T-helper 2 cell treated with Interferon-gamma antibody and Interleukin-4, amounts not matched to agents 5 μg/mL and 100 μg/mL, for 36 hours (primary cell): ENCODE measurements at regions not wholly inside any gene's neighbourhood (a gene's known extent, or its start where the extent isn't known, plus 50 kb on each side); places are given as distances from the start of the nearest gene placed in this dataset.
"Not testable (repeated sequence)": the region's sequence is repeated elsewhere in the genome, so short reads cannot be mapped to it uniquely, and the experiment has no call there.

Source experiments
- DNase-seq: peaks from one replicate; pipeline ENCODE4 v3.0.0; 2021; ENCODE audit warnings: low spot score
- H3K27ac Mint-ChIP-seq: one replicate; pipeline ENCODE4 v1.8.0; 2021; ENCODE audit warnings: mild to moderate bottlenecking, mixed read lengths
- H3K27me3 Mint-ChIP-seq: one replicate; pipeline ENCODE4 v1.8.0; 2021; ENCODE audit warnings: low read depth, mixed read lengths
- H3K36me3 Mint-ChIP-seq: one replicate; pipeline ENCODE4 v1.8.0; 2021; ENCODE audit warnings: low read depth, mixed read lengths
- H3K4me1 Mint-ChIP-seq: one replicate; pipeline ENCODE4 v1.8.0; 2021; ENCODE audit warnings: low read depth, mixed read lengths
- H3K4me3 Mint-ChIP-seq: one replicate; pipeline ENCODE4 v1.8.0; 2022; ENCODE audit warnings: mild to moderate bottlenecking, moderate library complexity, mixed read lengths
- H3K9me3 Mint-ChIP-seq: one replicate; pipeline ENCODE4 v1.8.0; 2021; ENCODE audit warnings: mixed read lengths

- Mint-ChIP-seq H3K9me3 (peaks cover 49% of the 10 kb centered on the region), H3K4me1 (no peaks in the 10 kb centered on the region), H3K4me3 (no peak overlapping the region), H3K36me3 (no peaks in the 10 kb centered on the region), H3K27me3 (peaks cover 6% of the 10 kb centered on the region), H3K27ac (no peak overlapping the region)
- no peak for DNase-seq
These were observed 484.5 kb downstream of the DMAC1 start for GRCh38 chr9:7315116-7315515.

- no peak overlapping the region for H3K27ac Mint-ChIP-seq
- H3K27me3 Mint-ChIP-seq: peaks cover under 1% of the 10 kb centered on the region
- H3K36me3 Mint-ChIP-seq: no peaks in the 10 kb centered on the region
- H3K9me3 Mint-ChIP-seq: peaks cover 63% of the 10 kb centered on the region
- no peaks in the 10 kb centered on the region for H3K4me1 Mint-ChIP-seq
- no peak for DNase-seq
- no peak overlapping the region for H3K4me3 Mint-ChIP-seq
These were observed 486.2 kb downstream of the DMAC1 start for GRCh38 chr9:7313389-7313788.

GRCh38 chr9:7309051-7309450 is 490.5 kb downstream of the DMAC1 start:
- not testable (repeated sequence) for DNase-seq, H3K27ac Mint-ChIP-seq, H3K4me1 Mint-ChIP-seq, H3K4me3 Mint-ChIP-seq, H3K36me3 Mint-ChIP-seq, H3K27me3 Mint-ChIP-seq
- peaks cover 50% of the 10 kb centered on the region for H3K9me3 Mint-ChIP-seq

- Mint-ChIP-seq H3K36me3 (no peaks in the 10 kb centered on the region), H3K4me1 (no peaks in the 10 kb centered on the region), H3K27me3 (peaks cover 20% of the 10 kb centered on the region), H3K9me3 (peaks cover 20% of the 10 kb centered on the region), H3K4me3 (no peak overlapping the region), H3K27ac (no peak overlapping the region)
- no peak for DNase-seq
These were observed 493.9 kb downstream of the DMAC1 start for GRCh38 chr9:7305677-7306076.

- Mint-ChIP-seq H3K4me3 (no peak overlapping the region), H3K27ac (no peak overlapping the region), H3K9me3 (peaks cover 9% of the 10 kb centered on the region), H3K36me3 (no peaks in the 10 kb centered on the region), H3K27me3 (peaks cover 26% of the 10 kb centered on the region), H3K4me1 (no peaks in the 10 kb centered on the region)
- no peak for DNase-seq
These were observed 495.0 kb downstream of the DMAC1 start for GRCh38 chr9:7304627-7304995.

GRCh38 chr9:7303907-7304626 is 495.5 kb downstream of the DMAC1 start:
- H3K4me1 Mint-ChIP-seq: no peaks in the 10 kb centered on the region
- no peaks in the 10 kb centered on the region for H3K36me3 Mint-ChIP-seq
- peaks cover 5% of the 10 kb centered on the region for H3K9me3 Mint-ChIP-seq
- no peak overlapping the region for H3K27ac Mint-ChIP-seq
- H3K4me3 Mint-ChIP-seq: no peak overlapping the region
- peaks cover 29% of the 10 kb centered on the region for H3K27me3 Mint-ChIP-seq
- no peak for DNase-seq

- no peaks in the 10 kb centered on the region for H3K36me3 Mint-ChIP-seq
- peaks cover 15% of the 10 kb centered on the region for H3K4me1 Mint-ChIP-seq
- H3K4me3 Mint-ChIP-seq: no peak overlapping the region
- no peak for DNase-seq
- no peaks in the 10 kb centered on the region for H3K9me3 Mint-ChIP-seq
- H3K27me3 Mint-ChIP-seq: peaks cover 32% of the 10 kb centered on the region
- no peak overlapping the region for H3K27ac Mint-ChIP-seq
These were observed 499.1 kb downstream of the DMAC1 start for GRCh38 chr9:7300484-7300883.

GRCh38 chr9:7298123-7298522 is 501.5 kb downstream of the DMAC1 start:
- Mint-ChIP-seq H3K36me3 (no peaks in the 10 kb centered on the region), H3K27me3 (peaks cover 29% of the 10 kb centered on the region), H3K4me3 (peak overlapping the region; percentile 25), H3K27ac (peak overlapping the region; percentile 19), H3K4me1 (peaks cover 15% of the 10 kb centered on the region), H3K9me3 (no peaks in the 10 kb centered on the region)
- peak; percentile 78 for DNase-seq

- Mint-ChIP-seq H3K27ac (no peak overlapping the region), H3K4me3 (peak overlapping the region; percentile 25), H3K36me3 (no peaks in the 10 kb centered on the region), H3K4me1 (peaks cover 15% of the 10 kb centered on the region), H3K27me3 (peaks cover 27% of the 10 kb centered on the region), H3K9me3 (no peaks in the 10 kb centered on the region)
- no peak for DNase-seq
These were observed 502.1 kb downstream of the DMAC1 start for GRCh38 chr9:7297521-7297920.

GRCh38 chr9:7293091-7293490 is 506.5 kb downstream of the DMAC1 start:
- Mint-ChIP-seq H3K27ac (no peak overlapping the region), H3K36me3 (no peaks in the 10 kb centered on the region), H3K4me1 (peaks cover 10% of the 10 kb centered on the region), H3K4me3 (no peak overlapping the region), H3K27me3 (peaks cover 15% of the 10 kb centered on the region), H3K9me3 (no peaks in the 10 kb centered on the region)
- peak; percentile 10 for DNase-seq

- no peaks in the 10 kb centered on the region for H3K36me3 Mint-ChIP-seq
- peaks cover 21% of the 10 kb centered on the region for H3K27me3 Mint-ChIP-seq
- no peak for DNase-seq
- H3K27ac Mint-ChIP-seq: no peak overlapping the region
- H3K4me3 Mint-ChIP-seq: no peak overlapping the region
- H3K4me1 Mint-ChIP-seq: no peaks in the 10 kb centered on the region
- no peaks in the 10 kb centered on the region for H3K9me3 Mint-ChIP-seq
These were observed 509.8 kb downstream of the DMAC1 start for GRCh38 chr9:7289773-7290172.

GRCh38 chr9:7287986-7288385 is 511.6 kb downstream of the DMAC1 start:
- no peak overlapping the region for H3K4me3 Mint-ChIP-seq
- no peak for DNase-seq
- no peaks in the 10 kb centered on the region for H3K4me1 Mint-ChIP-seq
- peaks cover 3% of the 10 kb centered on the region for H3K9me3 Mint-ChIP-seq
- H3K36me3 Mint-ChIP-seq: no peaks in the 10 kb centered on the region
- no peak overlapping the region for H3K27ac Mint-ChIP-seq
- peaks cover 12% of the 10 kb centered on the region for H3K27me3 Mint-ChIP-seq

GRCh38 chr9:7287065-7287464 is 512.5 kb downstream of the DMAC1 start:
- Mint-ChIP-seq H3K27ac (no peak overlapping the region), H3K4me1 (no peaks in the 10 kb centered on the region), H3K36me3 (no peaks in the 10 kb centered on the region), H3K27me3 (peaks cover 11% of the 10 kb centered on the region), H3K9me3 (peaks cover 7% of the 10 kb centered on the region), H3K4me3 (no peak overlapping the region)
- DNase-seq: no peak

GRCh38 chr9:7286101-7286500 is 513.5 kb downstream of the DMAC1 start:
- Mint-ChIP-seq H3K9me3 (peaks cover 8% of the 10 kb centered on the region), H3K4me1 (no peaks in the 10 kb centered on the region), H3K27me3 (peaks cover 11% of the 10 kb centered on the region), H3K27ac (no peak overlapping the region), H3K4me3 (no peak overlapping the region), H3K36me3 (no peaks in the 10 kb centered on the region)
- no peak for DNase-seq

GRCh38 chr9:7285199-7285598 is 514.4 kb downstream of the DMAC1 start:
- Mint-ChIP-seq H3K4me1 (no peaks in the 10 kb centered on the region), H3K27me3 (peaks cover 16% of the 10 kb centered on the region), H3K36me3 (no peaks in the 10 kb centered on the region), H3K4me3 (no peak overlapping the region), H3K27ac (no peak overlapping the region), H3K9me3 (peaks cover 14% of the 10 kb centered on the region)
- DNase-seq: no peak
